Neural progenitor cell (in vitro differentiated cells): ENCODE measurements at regions not wholly inside any gene's neighbourhood (a gene's known extent, or its start where the extent isn't known, plus 50 kb on each side); places are given as distances from the start of the nearest gene placed in this dataset.

Experiments used
- DNase-seq: peaks from one replicate; pipeline ENCODE4 v3.0.0-alpha.2; 2016; ENCODE audit warnings: low spot score
- H2AFZ ChIP-seq: fragments of 200-600 bp; sonication (generic); replicated peaks from 2 replicates; pipeline ENCODE4 v1.6.1; 2016; ENCODE audit warnings: antibody characterized with exemption
- H3F3A ChIP-seq: fragments of 200-600 bp; sonication (generic); 2 replicates; pipeline ENCODE4 v1.6.1; 2016; ENCODE audit warnings: antibody characterized with exemption, low read depth
- H3K27ac ChIP-seq: fragments of 200-600 bp; sonication (generic); 2 replicates; pipeline ENCODE4 v1.5.1; 2016; ENCODE audit warnings: mild to moderate bottlenecking
- H3K27me3 ChIP-seq: fragments of 200-600 bp; sonication (generic); 2 replicates; pipeline ENCODE4 v1.6.1; 2016; ENCODE audit warnings: mild to moderate bottlenecking, moderate library complexity
- H3K36me3 ChIP-seq: fragments of 200-600 bp; sonication (generic); 2 replicates; pipeline ENCODE4 v1.5.1; 2016
- H3K4me1 ChIP-seq: fragments of 200-600 bp; sonication (generic); 2 replicates; pipeline ENCODE4 v1.6.1; 2016; ENCODE audit warnings: mixed run types
- H3K4me2 ChIP-seq: fragments of 200-600 bp; sonication (generic); 2 replicates; pipeline ENCODE4 v1.6.1; 2016
- H3K4me3 ChIP-seq: fragments of 200-600 bp; sonication (generic); 2 replicates; pipeline ENCODE4 v1.5.1; 2016
- H3K79me2 ChIP-seq: fragments of 200-600 bp; sonication (generic); 2 replicates; pipeline ENCODE4 v1.6.1; 2016; ENCODE audit warnings: low read depth
- H3K9ac ChIP-seq: fragments of 200-600 bp; sonication (generic); 2 replicates; pipeline ENCODE4 v1.6.1; 2016
- H3K9me3 ChIP-seq: fragments of 200-600 bp; sonication (generic); 2 replicates; pipeline ENCODE4 v1.5.1; 2016; ENCODE audit warnings: low read depth
- H4K20me1 ChIP-seq: fragments of 200-600 bp; sonication (generic); 2 replicates; pipeline ENCODE4 v1.6.1; 2016; ENCODE audit warnings: low read depth
- H3K27ac Mint-ChIP-seq: 3 replicates; pipeline ENCODE4 v1.8.0; 2021; ENCODE audit warnings: mixed read lengths
- H3K27me3 Mint-ChIP-seq: 2 replicates; pipeline ENCODE4 v1.8.0; 2022; ENCODE audit warnings: low read depth, mild to moderate bottlenecking, inconsistent platforms, moderate library complexity, mixed read lengths; ENCODE audit not compliant: insufficient read depth
- H3K36me3 Mint-ChIP-seq: 3 replicates; pipeline ENCODE4 v1.8.0; 2021; ENCODE audit warnings: mixed read lengths
- H3K4me1 Mint-ChIP-seq: 3 replicates; pipeline ENCODE4 v1.8.0; 2021; ENCODE audit warnings: mixed read lengths
- H3K4me3 Mint-ChIP-seq: 3 replicates; pipeline ENCODE4 v1.8.0; 2021; ENCODE audit warnings: mild to moderate bottlenecking, moderate library complexity, mixed read lengths
- H3K9me3 Mint-ChIP-seq: 3 replicates; pipeline ENCODE4 v1.8.0; 2020; ENCODE audit warnings: mixed read lengths
- CTCF ChIP-seq: fragments of 200-600 bp; sonication (generic); IDR thresholded peaks from 2 replicates; pipeline ENCODE4 v1.5.1; 2017; ENCODE audit warnings: antibody characterized with exemption, mild to moderate bottlenecking
- EZH2 ChIP-seq: fragments of 200-600 bp; sonication (generic); IDR thresholded peaks from 2 replicates; pipeline ENCODE4 v1.6.1; 2017; ENCODE audit warnings: antibody characterized with exemption, mild to moderate bottlenecking, moderate library complexity
- EZH2phosphoT487 ChIP-seq: fragments of 200-600 bp; sonication (generic); IDR thresholded peaks from 2 replicates; pipeline ENCODE4 v1.6.1; 2017; ENCODE audit warnings: antibody characterized with exemption

DNA sequence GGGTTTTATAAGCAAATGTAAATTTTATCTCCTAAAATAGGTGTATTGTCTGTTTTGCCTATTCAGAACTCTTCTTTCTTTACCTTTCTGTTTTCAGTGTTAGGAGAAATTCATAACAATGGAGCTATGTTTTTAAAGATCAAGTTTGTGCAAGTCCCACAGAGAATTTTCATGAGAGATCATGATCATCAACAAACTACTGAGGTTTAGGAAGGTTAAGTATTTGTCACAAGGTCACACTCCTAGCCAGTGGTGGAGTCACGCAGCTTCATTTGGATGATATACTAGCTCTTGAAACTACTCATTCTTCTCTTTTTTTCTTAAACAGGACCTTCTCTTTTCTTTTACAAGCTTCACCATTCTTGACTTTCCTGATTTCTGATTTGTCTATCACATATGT, 892.6 kb upstream of the FRG1 start:
- Mint-ChIP-seq H3K9me3 (no peaks in the 10 kb centered on the region), H3K36me3 (no peaks in the 10 kb centered on the region), H3K4me3 (no peak overlapping the region), H3K4me1 (peaks cover 6% of the 10 kb centered on the region), H3K27ac (no peak overlapping the region), H3K27me3 (no peaks in the 10 kb centered on the region)
- Histone ChIP-seq H3K4me2 (no peak overlapping the region), H3K9ac (no peak overlapping the region), H3K79me2 (no peaks in the 10 kb centered on the region), H3K36me3 (no peaks in the 10 kb centered on the region), H3K4me1 (peaks cover 18% of the 10 kb centered on the region), H3F3A (no peaks in the 10 kb centered on the region), H3K9me3 (no peaks in the 10 kb centered on the region), H2AFZ (no peak overlapping the region), H3K27me3 (no peaks in the 10 kb centered on the region), H4K20me1 (no peaks in the 10 kb centered on the region), H3K4me3 (no peak overlapping the region), H3K27ac (no peak overlapping the region)
- DNase-seq: no peak
- TF ChIP-seq EZH2phosphoT487: no peak

DNA sequence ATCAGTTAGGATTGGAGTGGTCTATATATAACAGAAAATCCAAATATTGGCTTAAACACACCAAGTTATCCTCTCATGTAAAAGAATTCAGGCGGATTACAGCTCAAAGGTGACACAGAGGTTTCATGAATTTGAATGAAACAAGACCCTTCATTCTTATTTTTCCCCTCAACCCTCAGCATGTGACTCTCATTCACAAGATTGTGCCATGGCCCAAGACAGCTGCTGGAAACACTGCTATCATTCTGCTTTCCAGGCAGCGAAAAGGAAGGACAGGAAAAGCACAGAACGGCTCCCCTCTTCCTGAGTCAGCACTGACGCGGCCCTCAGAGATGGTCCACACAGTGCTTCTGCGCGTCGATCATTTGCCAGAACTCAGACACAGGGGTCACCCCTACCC, 891.0 kb upstream of the FRG1 start:
- no peaks in the 10 kb centered on the region for H3K27me3 Mint-ChIP-seq
- H3K9me3 ChIP-seq: no peaks in the 10 kb centered on the region
- H4K20me1 ChIP-seq: no peaks in the 10 kb centered on the region
- no peak overlapping the region for H3K4me3 ChIP-seq
- H3K4me1 ChIP-seq: peaks cover 18% of the 10 kb centered on the region
- H3F3A ChIP-seq: no peaks in the 10 kb centered on the region
- peaks cover 9% of the 10 kb centered on the region for H3K4me1 Mint-ChIP-seq
- H3K36me3 Mint-ChIP-seq: no peaks in the 10 kb centered on the region
- no peak overlapping the region for H3K9ac ChIP-seq
- no peaks in the 10 kb centered on the region for H3K27me3 ChIP-seq
- H3K9me3 Mint-ChIP-seq: no peaks in the 10 kb centered on the region
- H2AFZ ChIP-seq: peak overlapping the region; percentile 40
- no peak for TF ChIP-seq EZH2phosphoT487
- no peak for TF ChIP-seq EZH2
- no peak for TF ChIP-seq CTCF
- DNase-seq: peak; percentile 19
- no peak overlapping the region for H3K4me3 Mint-ChIP-seq
- H3K27ac Mint-ChIP-seq: no peak overlapping the region
- H3K27ac ChIP-seq: no peak overlapping the region
- no peak overlapping the region for H3K4me2 ChIP-seq
- H3K79me2 ChIP-seq: no peaks in the 10 kb centered on the region
- no peaks in the 10 kb centered on the region for H3K36me3 ChIP-seq

DNA sequence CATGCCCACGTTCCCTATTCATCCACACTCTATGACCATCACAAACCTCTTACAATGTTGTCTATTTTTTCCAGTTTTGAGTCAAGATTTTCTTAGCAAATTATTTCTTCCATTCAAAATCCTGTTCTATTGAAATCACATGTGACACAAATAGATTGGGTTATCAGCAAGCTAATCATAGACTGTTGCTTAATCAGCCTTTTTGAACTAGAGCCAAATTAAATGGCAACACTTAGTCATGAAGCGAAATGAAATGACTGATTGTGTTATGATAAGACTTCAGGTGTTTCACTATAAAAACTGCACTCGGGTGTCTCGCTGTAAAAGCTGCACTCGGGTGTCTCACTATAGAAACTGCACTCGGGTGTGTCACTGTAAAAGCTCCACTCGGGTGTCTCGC, 890.0 kb upstream of the FRG1 start:
- H3K27me3 Mint-ChIP-seq: no peaks in the 10 kb centered on the region
- no peak overlapping the region for H3K4me3 Mint-ChIP-seq
- H3K4me1 Mint-ChIP-seq: peaks cover 9% of the 10 kb centered on the region
- H3K4me2 ChIP-seq: no peak overlapping the region
- H3K79me2 ChIP-seq: no peaks in the 10 kb centered on the region
- H3K27ac ChIP-seq: no peak overlapping the region
- H3K36me3 ChIP-seq: no peaks in the 10 kb centered on the region
- H3K27ac Mint-ChIP-seq: no peak overlapping the region
- no peak overlapping the region for H3K9ac ChIP-seq
- no peak overlapping the region for H3K4me3 ChIP-seq
- DNase-seq: no peak
- no peaks in the 10 kb centered on the region for H3K36me3 Mint-ChIP-seq
- no peaks in the 10 kb centered on the region for H3K9me3 Mint-ChIP-seq
- H4K20me1 ChIP-seq: no peaks in the 10 kb centered on the region
- H3K27me3 ChIP-seq: no peaks in the 10 kb centered on the region
- peaks cover 18% of the 10 kb centered on the region for H3K4me1 ChIP-seq
- H2AFZ ChIP-seq: no peak overlapping the region
- H3F3A ChIP-seq: no peaks in the 10 kb centered on the region
- H3K9me3 ChIP-seq: no peaks in the 10 kb centered on the region
- TF ChIP-seq EZH2: no peak
- TF ChIP-seq EZH2phosphoT487: no peak
- no peak for TF ChIP-seq CTCF

DNA sequence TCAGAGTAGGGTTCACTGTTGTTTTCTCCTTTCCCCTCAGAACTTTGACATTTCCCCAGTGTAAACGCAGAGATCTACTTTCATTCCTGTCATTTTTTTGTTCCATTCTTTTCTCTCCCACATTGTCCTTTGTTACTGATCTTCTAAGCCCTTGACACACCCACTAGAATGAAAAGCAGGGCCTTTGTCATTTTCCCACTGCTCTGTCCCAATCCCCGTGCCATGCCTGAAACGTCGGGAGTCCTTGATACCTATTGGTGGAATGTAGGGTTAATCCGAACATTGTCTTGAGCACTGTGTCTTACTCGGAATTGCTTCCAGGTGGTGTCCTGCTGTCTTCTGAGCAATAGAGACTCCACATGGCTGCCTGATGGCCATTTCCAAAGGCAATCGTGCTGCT, 887.1 kb upstream of the FRG1 start:
- Mint-ChIP-seq H3K36me3 (no peaks in the 10 kb centered on the region), H3K9me3 (no peaks in the 10 kb centered on the region), H3K4me1 (peaks cover 9% of the 10 kb centered on the region), H3K4me3 (no peak overlapping the region), H3K27ac (no peak overlapping the region), H3K27me3 (no peaks in the 10 kb centered on the region)
- H2AFZ ChIP-seq: no peak overlapping the region
- H3K27ac ChIP-seq: no peak overlapping the region
- no peak overlapping the region for H3K9ac ChIP-seq
- H3K9me3 ChIP-seq: no peaks in the 10 kb centered on the region
- H3K4me3 ChIP-seq: no peak overlapping the region
- no peak overlapping the region for H3K4me2 ChIP-seq
- DNase-seq: peak; percentile 63
- H3K27me3 ChIP-seq: no peaks in the 10 kb centered on the region
- no peaks in the 10 kb centered on the region for H3K36me3 ChIP-seq
- H4K20me1 ChIP-seq: no peaks in the 10 kb centered on the region
- no peaks in the 10 kb centered on the region for H3F3A ChIP-seq
- TF ChIP-seq CTCF: no peak
- TF ChIP-seq EZH2phosphoT487: no peak
- TF ChIP-seq EZH2: no peak
- no peaks in the 10 kb centered on the region for H3K79me2 ChIP-seq
- no peaks in the 10 kb centered on the region for H3K4me1 ChIP-seq
